Heart left ventricle (tissue), 13 donors: ENCODE measurements at regions not wholly inside any gene's neighbourhood (a gene's known extent, or its start where the extent isn't known, plus 50 kb on each side); places are given as distances from the start of the nearest gene placed in this dataset.

ENCODE experiments used
- CTCF ChIP-seq, 12 donors: fragments of 200-600 bp; sonication (generic) in 4 of 12; IDR thresholded peaks; one replicate each; pipeline versions ENCODE4 v1.5.0 to v1.8.0; 2018 to 2022; ENCODE audit warnings: antibody characterized with exemption in 12 of 12, mild to moderate bottlenecking in 5 of 12
- POLR2A ChIP-seq, 2 donors: fragments of 450-650 bp; IDR thresholded peaks; one replicate each; pipeline ENCODE4 v1.6.1; 2017; ENCODE audit warnings: antibody characterized with exemption in 2 of 2, mild to moderate bottlenecking in 2 of 2, moderate library complexity in 2 of 2
- donor health status: ischemic (EF 13 %, LVEDD 7.1; RV severe dilation, severe dysfunction).
- donor health status: DM: no; HTN: yes; CAD: no.
- donor health status: DM: no; HTN: no; CAD: no.
- donor health status: ischemic (EF 25% LVEDD 6.9; RV normal size, moderate dysfunction).
- donor health status: ischemic (EF 25% LVEDD 5.7; RV mildly dilated, moderate dysfunction).
- donor health status: ischemic (EF 35%, LVEDD 5.7; RV mildly dilated, moderate dysfunction).
- donor health status: nonischemic (EF 11% LVEDD 7.7; RV severe dilation, severe dysfunction).
- donor health status: DM: yes; HTN: yes; CAD: no.
- donor health status: PGD.
- donor health status: ischemic (EF 29% LVEDD 5.4; RV normal size, mild dysfunction).
- donor health status: nonischemic (EF 23%, LVEDD 6.1; RV moderate dilation, normal function).

GRCh38 chr16:13852827-13853226 is 67.1 kb upstream of the ERCC4 start:
- TF ChIP-seq CTCF (IDR thresholded peaks at IDR 0.05) (no peak), POLR2A (IDR thresholded peaks at IDR 0.05) (no peak)
